ENCODE measurements at regions not wholly inside any gene's neighbourhood (a gene's known extent, or its start where the extent isn't known, plus 50 kb on each side); places are given as distances from the start of the nearest gene placed in this dataset.

GRCh38 chr4:171751538-171751937, 61.7 kb upstream of the GALNTL6 start:
- TF ChIP-seq CTCF (IDR thresholded peaks at IDR 0.05 in 4 of 5, conservative IDR thresholded peaks at IDR 0.05 in 1 of 5) = no peak
- TF ChIP-seq POLR2A (IDR thresholded peaks at IDR 0.05) = no peak

All from gastrocnemius medialis (tissue), 4 donors.